NCI-H524 (cell line): ENCODE measurements at regions not wholly inside any gene's neighbourhood (a gene's known extent, or its start where the extent isn't known, plus 50 kb on each side); places are given as distances from the start of the nearest gene placed in this dataset.

Experiments
- DNase-seq, 2 experiments: peaks; one replicate each; lab custom pipeline; 2025; lab: John Stamatoyannopoulos, UW

DNA sequence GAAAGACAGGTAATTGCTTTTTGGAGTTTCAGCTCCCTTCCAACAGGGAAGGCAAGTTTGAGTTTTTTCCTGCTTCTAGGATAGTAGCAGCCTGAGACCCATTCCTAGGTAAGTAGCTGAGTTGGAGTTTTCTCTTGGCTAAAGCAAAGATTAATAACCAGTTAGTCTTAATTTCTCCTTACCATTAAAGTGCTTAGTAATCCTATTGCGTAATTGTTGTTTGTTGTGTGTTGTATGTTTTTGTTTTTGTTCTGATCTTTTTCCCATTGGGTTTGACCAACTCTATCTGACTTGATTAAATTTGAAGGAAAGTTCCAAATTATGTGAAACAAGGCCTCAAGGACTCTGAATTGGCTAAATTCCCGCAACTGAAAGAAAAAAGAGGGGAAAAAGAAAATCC, 83.5 kb downstream of the TBX22 start:
- DNase-seq = no peak

DNA sequence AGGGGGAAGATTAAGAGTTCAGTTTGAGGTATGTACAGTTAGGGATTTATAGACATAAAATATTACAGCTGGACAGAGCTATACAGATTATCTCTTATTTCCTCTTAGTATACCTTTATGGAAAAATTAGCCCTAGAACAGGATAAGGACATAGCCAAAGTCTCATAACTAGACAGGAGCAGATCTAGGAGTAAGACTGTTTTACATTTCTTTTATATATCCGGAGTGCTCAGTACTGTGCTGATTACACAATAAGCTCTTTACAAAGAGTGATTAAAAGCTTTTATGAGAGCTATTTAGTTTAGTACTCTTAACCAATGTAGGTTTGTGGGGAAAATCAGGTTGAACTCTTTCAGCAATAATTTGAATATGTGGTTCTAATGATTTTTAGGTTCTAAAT, 105.8 kb downstream of the TBX22 start:
- DNase-seq = no peak

- DNase-seq = no peak
Observed at GRCh38 chrX:80138938-80139337, 124.4 kb downstream of the TBX22 start.

DNA sequence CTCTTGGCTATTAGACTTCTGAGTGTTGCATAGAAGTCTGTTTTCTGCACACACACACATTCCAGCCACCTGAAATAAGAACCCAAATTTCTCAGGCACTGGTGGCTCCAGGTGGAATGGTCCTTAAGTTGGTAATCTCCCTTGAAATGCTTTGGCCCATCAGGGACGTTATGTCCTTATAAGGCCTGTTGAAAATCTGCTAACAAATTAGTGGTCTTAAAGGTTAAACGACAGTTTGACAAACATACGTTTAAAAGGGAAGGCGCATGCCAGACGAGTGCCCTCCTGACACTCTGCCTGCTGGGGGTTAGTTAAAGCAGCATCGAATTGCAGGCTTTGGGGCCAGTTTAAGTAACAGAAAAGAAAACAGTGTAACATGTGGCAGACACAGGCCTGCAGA, 125.0 kb downstream of the TBX22 start:
- no peak for DNase-seq

DNA sequence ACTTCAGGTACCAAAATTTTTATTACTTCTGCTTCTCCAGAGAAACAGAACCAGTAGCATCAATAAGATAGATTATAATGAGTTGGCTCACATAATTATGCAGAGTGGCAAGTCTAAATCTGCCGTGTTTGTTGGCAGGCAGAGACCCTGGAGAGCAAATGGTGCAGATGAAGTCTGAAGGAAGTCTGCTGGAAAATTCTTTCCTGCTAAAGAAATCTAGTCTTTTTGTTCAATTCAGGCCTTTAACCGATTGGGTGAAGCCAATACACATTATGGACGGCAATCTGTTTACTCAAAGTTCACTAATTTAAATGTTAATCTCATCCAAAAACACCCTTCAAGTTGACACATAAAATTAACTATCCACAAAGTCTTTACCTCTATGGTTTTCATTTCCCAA, 156.0 kb downstream of the TBX22 start:
- DNase-seq = no peak

DNA sequence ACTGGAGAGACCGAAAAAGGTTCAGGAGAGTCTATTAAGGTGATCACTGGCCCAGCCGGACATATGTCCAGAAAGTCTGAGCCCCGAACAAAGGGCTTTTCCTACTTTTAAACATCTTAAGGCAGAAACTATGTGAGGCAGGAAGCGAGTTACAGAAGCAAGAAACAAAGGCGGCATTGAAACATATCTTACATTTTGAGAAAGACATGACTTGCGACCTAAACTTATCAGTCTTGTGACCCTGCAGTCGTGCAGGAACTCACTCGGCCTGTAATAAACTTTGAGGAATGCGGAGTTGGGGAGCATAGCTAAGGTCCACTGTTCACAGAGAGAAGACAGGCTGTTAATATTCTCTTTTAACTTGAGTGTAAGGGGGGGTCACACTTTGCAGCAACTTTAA, 158.7 kb downstream of the TBX22 start:
- no peak for DNase-seq

DNA sequence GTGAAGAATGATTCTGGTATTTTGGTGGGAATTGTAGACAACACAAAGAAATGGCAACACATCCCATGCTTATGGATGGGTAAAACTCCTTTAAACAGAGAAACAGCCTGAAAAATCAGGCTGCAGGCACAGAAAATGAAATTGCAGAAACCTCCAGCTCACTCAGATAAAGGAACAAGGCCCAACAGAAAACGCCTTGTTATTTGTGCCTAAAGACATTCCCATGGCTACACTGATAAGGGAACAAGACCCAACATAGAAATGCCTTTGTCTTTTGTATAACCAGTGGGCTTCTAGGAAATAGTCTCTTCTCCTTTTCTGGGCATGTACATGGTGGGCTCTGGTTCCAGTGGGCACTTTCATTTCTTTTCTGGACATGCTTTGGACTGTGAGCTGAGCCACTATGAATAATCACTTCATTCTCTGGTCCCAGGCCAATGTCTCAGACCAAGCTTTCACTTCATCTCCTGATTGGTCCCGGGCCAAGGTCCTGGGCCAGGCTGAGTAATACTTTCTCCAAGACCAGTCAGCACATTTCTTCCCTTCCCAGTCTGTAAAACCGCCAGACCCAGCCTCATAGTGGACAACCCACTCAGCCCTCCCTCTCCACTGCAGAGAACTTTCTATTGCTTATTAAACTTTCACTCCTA, 160.5 kb downstream of the TBX22 start:
- no peak for DNase-seq

- DNase-seq = no peak
Observed at GRCh38 chrX:80181079-80181478, 166.5 kb downstream of the TBX22 start.

- no peak for DNase-seq
Observed at GRCh38 chrX:80184854-80185253, 170.3 kb downstream of the TBX22 start.

DNA sequence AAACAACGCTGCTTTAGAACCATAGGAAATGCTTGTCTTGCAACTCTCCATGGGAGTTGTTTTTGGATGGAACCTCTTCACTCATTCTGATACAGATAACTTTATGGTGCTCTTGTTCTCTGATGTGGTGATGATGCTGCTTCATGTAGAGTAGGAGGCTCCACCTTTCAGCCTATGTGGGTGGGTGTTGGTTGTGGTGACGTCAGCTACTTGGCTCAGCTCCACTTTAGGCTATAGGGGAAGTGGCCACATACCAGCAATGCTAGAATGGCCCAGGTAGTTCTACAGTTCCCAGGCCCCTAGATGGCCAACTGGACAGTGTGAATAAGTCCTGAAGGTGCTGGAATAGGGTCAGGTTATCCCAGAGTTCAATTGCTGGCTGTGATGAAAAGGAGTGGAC, 192.1 kb downstream of the TBX22 start:
- no peak for DNase-seq

- no peak for DNase-seq
Observed at GRCh38 chrX:80207327-80207726, 192.8 kb downstream of the TBX22 start.

DNA sequence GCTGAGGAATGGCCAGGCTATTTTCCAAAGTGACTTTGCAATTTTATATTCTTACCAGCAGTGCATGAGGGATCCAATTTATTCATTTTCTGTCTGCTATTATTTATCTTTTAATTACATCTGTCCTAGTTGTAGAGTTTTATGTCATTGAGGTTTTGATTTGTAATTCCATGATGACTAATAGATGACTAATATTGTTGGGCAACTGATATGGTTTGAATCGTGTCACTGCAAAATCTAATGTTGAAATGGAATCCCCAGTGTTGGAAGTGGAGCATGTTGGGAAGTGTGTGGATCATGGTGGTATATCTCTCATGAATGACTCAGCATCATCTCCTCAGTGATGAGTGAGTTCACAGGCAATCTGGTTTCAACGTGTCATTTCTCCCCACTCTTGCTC, 201.5 kb downstream of the TBX22 start:
- DNase-seq = no peak

DNA sequence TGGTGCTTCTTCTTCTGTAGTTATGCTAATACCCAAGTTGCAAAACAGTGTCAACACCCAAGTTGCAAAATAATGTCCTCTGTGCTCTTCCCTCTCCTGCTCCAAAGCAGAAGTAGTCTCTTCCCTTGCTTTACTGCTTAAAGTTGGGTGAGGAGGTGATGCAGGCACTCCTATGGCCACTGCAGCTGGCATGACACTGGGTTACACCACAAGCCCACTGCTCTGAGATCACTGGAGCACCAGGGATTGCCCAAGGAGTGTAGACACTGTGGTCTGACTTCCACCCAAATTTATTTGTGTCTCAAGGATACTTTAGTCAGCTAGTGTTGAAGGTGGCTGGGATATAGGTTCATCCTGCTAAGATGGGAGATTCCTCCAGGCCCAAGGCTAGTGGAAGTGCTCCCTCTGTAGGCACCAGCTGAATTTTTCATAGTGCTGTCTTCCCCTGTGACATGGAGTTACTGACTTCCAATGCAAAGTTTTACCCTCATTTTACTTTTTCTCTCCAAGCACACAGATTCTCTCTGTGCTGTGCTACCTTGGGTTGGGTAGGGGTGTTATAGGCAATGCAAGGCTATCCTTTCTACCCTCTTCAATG, 196.2 kb upstream of the TENT5D start:
- no peak for DNase-seq

DNA sequence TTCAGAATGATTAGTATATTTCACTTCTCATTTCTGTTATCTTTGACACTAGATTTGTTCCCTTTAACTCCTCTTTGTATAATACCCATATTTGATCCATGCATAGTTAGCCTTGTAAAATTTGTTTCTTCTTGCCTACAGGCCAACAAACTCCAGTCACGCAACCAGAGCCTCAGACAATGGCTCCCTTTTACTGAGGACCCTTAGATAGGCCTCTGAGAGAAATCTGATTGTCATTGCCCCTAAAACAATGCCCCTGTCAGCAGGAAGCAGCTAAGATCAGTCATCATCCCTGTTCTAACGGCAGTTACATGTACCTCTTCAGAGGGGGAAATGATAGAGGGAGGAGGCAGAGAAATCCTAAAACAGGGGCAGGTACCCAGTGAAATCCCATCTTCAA, 190.6 kb upstream of the TENT5D start:
- DNase-seq = no peak

- no peak for DNase-seq
Observed at GRCh38 chrX:80237072-80237471, 183.2 kb upstream of the TENT5D start.

- no peak for DNase-seq
Observed at GRCh38 chrX:80246271-80246670, 174.0 kb upstream of the TENT5D start.

GRCh38 chrX:80266287-80266686, 154.0 kb upstream of the TENT5D start:
- DNase-seq = no peak

DNA sequence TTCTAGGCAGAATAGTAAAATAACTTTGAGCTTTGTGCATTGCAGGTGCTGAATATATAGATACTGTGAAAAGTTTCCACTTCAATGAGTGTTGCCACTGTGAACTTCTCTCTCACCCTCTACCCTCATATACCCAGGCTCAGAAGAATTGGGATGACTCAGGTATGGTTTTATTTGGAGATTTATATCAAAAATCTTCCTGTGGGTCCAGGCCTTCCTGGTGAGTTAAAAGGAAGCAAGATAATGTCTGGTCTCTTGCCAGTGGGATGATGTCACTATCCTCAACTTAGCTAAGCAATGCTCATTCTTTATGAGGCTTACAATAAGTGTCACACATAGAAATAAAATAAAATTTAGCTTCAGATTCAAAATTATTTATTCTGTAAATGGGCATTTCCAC, 153.3 kb upstream of the TENT5D start:
- no peak for DNase-seq

DNA sequence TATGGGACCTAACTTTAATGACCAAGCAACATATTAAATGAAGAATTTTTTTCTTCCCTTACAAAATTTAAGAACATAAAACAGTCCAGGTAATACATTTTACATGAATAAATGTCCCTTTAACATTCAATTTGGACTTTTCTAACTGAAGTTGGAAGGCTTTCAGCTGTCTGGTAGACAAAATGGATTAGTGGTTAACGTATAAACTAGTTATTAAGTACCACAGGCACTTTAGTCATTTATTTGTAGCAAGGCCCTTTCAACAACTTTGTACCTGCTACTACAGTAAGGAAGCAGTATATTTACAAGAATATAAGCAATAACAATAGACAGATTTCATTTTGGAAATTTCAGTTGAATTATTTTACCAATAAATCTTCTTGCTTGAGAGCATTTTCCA, 152.5 kb upstream of the TENT5D start:
- no peak for DNase-seq

GRCh38 chrX:80282535-80282934, 137.7 kb upstream of the TENT5D start:
- DNase-seq = no peak

DNA sequence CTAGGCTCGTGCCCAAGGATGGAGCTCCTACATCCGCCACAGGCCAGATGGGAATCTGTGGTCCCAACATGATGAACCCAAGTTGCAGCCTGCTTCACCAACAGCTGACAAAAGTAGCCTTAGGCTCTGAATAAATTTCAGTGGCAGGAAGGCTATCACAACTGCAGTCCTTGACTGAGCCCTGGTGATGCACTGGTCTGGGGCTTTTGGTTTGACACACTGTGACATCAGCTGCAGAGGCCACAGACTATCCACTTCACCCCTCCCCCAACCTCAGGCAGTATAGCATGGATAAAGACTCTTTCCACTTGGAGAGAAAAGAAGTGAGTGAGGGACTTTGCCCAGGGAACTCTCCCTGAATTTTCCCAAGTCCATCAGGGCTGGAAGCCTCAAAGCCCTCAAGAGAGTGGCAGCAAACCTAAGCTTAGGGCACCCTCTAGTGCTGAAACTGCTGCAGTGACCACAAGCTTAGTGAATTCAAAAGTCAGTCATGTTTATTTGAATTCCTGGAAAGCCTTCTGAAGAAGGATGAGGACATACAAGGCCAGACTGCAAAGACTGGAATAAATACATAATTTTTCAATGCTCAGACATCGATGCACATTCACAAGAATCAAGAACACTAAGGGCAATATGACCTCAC, 135.0 kb upstream of the TENT5D start:
- DNase-seq = peak; percentile 11 to 42

GRCh38 chrX:80290834-80291233, 129.4 kb upstream of the TENT5D start:
- DNase-seq = no peak

- no peak for DNase-seq
Observed at GRCh38 chrX:80293354-80293753, 126.9 kb upstream of the TENT5D start.

- no peak for DNase-seq
Observed at GRCh38 chrX:80306007-80306406, 114.2 kb upstream of the TENT5D start.
